Activated effector memory CD4-positive, alpha-beta T cell treated with anti-CD3 and anti-CD28 coated beads, Interleukin-2, amount 50 U/mL, for 16 hours (primary cell): ENCODE measurements at regions not wholly inside any gene's neighbourhood (a gene's known extent, or its start where the extent isn't known, plus 50 kb on each side); places are given as distances from the start of the nearest gene placed in this dataset.
"Not testable (repeated sequence)": the region's sequence is repeated elsewhere in the genome, so short reads cannot be mapped to it uniquely, and the experiment has no call there.

Experiments used
- DNase-seq: peaks from one replicate; pipeline ENCODE4 v3.0.0-alpha.2; 2020

DNA sequence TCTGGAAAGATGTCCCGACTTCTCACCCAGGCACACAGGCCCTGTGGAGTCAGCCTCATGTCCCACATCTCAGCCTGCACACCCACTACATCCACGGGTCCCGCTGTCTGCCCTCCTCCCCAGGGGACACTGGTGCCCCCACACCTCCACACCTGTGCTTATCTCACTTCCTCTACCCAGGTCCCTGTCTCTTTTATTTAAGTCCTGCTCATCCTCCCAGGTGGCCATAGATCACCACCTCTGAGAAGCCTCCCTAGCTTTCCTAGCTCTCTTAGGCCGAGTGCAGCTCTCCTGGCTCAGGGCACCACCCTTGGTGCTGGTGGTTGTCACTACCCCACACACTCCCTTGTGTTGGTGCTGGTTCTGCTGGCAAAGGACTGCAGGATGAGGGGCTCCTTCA is 143.6 kb upstream of the PITX1 start:
- DNase-seq, result no peak

DNA sequence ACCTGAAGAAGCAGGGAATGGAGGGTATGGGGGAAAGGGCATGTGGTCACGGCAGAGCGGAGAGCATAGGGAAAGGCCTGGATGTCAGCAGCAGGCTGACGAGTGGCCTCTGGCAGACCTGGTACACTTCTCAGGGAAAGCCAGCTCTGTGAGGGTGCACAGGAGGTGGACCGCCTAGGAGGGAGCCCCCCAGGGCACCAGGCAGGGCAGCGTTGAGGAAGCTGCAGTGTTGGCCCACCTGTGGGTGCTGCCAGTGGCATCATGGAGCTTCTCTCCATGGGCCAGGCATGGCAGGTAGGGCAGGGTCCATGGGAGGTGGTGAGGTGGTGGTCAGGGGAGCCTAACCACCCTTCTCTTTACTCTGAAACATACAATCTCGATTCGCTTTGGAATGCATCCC is 143.0 kb upstream of the PITX1 start:
- DNase-seq, result no peak

DNA sequence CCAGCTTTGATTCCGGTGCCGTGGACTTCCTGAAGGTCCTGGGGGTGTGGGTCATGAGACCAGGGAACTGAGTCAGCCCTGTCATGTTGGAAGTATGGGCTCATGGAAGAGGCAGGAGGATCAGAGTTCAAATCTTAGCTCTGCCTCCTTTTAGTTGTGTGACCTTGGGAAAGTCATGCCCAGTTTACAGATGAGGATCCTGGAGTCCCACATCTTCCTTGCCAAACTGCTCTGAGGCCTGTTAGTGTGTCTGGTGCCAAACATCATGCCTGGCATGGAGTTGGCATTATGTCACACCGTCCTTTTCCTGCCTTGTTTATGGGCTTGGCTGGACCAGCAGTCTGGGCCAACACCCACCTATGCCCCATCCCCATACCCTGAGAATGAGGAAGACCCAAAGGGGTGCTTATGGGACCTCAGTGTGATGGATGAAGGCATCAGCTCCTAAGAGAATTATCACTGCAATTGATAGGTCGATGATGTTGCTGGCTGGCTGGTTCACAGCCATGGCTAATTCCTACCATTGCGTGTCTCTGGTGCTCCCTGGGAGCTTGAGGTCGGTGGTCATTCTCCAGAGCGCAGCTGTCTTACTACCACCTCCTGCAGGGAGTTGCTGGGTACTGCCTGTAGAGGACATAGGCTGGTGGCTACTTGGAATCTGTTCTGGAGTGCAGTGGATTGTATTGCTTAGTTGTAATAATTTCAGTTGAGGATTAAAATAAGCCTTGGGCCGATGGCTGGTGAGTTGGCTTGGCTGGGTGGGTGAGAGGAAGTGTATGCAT is 140.5 kb upstream of the PITX1 start:
- DNase-seq, result no peak

DNA sequence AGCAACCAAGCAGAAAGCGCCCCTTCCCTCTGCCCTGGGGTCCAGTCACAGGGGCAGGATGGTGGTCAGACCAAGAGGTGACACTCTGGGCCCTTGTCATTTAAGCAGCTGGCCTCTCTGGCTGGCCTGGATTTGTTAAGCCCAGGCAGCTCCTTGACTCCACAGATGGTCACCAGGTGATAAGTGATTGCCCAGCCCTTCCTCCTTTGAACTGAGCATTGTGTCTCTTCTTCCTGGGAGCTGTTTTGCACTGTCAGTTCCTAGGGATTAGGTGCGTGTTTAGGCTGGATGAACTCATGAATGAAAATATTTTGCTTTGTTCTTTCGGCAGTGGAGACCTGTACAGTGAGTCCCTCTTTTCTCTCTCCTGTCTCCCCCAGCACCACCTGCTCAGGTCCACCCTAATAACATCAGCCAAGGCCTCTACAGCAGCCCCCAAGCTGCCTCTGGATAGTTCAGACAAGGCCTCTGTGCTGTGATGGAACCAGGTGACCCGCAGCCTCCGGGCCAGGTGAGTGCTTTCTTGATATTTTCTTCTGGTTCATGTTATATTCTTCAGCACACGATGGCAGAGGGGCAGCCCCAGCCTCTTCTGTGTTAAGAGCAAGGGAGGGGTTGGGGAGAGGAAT is 139.7 kb upstream of the PITX1 start:
- no peak for DNase-seq

DNA sequence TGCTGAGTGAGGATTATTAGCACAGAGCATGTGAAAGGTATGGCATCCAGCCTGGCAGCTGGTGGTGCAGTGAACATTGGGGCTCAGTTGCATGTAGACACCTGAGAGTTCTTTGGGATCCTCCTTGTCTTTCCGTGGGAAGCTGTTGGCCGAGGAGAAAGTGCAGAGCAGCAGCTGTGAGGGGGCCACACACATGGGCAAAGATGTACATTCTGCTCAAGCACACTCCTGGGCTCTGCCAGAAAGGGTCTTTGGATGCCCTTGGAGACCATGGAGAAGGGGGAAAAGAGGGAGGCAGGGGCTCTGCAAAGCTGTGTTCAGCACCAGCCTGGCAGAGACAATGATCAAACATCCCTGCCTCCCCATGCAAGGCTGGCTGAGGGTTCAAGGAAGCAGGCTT is 138.7 kb upstream of the PITX1 start:
- no peak for DNase-seq

DNA sequence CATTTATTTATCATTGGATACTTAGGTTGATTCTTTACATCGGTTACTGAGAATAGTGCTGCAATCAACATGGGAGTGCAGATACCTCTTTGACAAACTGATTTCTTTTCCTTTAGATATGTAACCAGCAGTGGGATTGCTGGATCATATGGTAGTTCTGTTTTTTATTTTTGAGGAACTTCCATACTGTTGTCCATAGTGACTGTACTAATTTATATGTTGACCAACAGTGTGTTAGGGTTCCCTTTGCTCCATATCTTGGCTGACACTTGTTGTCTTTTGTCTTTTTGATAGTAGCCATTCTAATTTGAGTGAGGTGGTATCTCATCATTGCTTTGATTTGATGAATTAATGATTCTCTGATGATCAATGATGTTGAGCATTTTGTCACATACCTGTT is 137.3 kb upstream of the PITX1 start:
- no peak for DNase-seq

DNA sequence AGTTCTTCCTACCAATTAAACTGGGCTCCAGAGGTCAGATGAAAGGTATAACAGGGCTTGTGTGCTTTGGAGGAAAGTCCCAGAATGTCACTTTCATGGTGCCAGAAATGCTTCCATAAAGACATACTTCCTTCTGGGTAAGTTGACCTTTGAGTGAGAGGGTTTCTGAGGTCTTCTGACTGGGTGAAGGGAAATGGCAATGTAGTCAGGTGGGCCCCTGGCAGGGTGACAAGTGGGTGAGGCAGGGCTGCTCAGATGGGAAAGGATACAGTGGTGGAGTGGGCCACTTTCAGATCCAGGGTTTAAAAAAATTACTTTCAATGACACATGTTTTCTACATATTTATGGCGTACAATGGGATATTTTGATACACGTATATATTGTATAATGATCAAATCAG is 136.5 kb upstream of the PITX1 start:
- DNase-seq, result no peak

DNA sequence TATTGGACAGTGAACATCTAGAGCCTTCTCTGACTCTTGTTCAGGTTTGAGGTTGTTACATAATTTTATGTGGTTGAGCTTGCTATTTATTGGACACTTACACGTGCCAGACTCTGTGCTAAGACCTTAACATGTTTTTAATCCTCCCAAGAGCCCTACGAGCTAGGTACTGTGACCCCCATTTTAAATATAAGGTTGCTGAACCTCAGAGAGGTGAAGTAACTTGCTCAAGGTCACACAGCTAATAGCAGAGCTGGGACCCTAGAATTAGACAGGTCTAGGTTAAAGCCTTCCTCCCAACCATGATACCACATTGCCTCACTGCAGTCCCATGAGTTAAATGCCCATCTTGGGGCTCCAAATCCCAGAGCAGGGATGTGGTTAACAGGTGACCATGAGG is 135.7 kb upstream of the PITX1 start:
- no peak for DNase-seq

DNA sequence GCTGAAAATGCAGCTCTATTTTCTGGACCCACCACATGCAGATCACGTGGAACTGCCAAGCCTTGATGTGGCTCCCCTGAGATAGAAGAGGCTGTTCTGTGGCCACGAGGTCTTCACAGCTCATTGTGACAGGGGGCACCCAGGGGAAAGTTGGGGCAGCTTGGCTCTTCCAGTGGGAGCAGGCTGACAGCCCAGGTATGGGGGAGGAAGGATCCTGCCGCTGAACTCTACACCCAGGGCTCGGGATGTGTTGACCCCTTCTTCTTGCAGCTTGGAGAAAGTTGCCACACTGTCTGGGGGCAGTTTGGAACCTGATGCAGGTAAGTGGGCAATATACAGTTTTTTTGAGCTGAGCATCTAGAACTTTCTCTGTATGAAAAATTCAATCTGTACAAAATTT is 133.6 kb upstream of the PITX1 start:
- DNase-seq, result peak; percentile 25

DNA sequence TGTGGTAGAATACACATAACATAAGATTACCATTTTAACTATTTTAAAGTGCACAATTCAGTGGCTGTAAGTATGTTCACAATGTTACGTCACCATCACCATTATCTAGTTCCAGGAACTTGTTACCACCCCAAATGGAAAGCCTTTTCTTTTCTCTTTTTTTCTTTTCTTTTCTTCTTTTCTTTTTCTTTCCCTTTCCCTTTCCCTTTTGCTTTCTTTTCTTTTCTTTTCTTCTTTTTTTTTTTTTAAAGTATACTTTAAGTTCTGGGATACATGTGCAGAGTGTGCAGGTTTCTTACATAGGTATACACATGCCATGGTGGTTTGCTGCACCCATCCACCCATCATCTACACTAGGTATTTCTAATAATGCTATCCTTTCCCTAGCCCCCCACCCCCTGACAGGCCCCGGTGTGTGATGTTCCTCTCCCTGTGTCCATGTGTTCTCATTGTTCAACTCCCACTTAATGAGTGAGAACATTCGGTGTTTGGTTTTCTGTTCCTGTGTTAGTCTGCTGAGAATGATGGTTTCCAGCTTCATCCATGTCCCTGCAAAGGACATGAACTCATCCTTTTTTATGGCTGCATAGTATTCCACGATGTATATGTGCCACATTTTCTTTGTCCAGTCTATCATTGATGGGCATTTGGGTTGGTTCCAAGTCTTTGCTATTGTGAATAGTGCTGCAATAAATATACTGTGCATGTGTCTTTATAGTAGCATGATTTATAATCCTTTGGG is 131.0 kb upstream of the PITX1 start:
- not testable (repeated sequence) for DNase-seq

DNA sequence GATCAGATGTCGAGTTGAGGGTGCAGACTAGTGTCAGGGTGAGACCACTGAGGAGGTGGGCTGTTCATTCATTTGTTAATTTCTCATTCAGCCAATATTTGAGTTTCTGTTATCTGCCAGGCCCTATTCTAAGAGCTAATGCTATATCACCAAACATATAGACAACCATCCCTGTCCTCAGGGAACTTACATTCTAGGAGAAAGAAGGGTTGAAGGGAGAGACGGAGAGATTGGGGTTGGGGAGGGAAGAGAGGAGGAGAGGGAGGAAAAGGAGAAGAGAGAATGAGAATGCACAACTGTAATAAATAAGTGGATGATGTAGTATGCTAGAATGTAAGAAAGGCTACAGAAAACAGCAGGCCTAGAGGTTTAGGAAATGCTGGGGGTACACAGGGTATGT is 129.9 kb upstream of the PITX1 start:
- no peak for DNase-seq

DNA sequence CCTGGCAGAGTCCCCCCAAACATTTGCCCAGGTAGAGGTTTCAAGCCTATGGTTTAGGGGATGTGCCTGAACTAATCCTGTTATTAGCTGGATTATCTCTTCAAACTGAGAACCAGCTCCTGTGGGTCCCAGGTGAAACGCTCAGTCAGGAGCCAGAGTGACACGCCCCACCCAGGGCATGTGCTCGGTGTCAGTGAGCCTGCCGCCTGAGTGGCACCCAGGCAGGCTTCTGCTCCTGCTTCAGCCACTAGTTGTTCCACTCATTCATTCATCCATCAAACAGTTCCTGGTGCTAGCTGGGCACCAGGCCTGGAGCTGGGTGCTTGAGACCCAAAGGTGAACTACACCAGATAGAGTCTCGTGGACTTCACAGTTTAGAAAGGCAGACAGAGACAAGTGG is 129.4 kb upstream of the PITX1 start:
- no peak for DNase-seq

DNA sequence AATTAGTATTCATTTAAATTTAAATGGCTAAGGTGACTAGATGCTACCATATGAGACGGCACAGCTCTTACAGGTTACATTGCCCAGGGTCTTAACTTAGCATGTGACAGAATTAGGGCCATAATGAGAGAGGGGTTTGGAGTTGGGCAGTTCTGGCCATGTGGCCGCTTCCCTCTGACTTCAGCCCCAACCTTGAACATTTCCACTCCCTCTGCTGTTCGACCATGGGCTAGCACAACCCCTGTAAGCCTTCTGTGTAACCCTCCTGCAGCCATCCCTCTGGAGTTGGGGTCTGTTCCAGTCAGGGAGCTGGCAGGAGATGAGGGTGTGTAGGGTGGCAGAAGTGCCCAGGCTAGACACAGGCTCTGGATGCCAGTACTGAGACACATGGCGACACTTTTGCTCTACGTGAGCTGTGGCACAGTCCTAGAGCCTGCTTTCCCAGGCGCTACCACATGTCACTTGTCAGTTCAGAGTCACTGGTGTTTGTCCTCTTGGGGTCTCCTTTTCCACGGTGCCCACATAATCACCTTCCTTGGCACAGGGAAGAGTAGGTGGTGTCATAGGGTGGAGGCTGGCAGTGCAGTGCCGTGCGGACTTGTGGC is 128.7 kb upstream of the PITX1 start:
- no peak for DNase-seq

DNA sequence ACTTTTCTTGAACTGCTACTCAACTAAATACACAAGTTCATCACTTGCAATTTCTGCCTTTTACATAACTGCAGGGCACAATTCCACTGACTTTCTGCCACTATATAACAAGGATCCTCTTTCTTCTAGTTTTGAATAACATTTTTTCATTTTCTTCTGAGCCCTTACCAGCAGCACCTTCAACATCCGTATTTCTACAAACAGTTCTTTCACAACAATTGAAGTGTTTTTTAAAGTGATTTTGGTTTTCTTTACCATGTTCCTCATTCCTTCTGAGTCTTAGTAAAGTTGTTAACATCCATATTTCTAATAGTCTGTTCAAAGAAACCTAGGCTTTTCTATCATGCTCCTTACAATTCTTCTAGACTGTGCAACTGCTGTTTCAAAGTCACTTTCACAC is 127.2 kb upstream of the PITX1 start:
- no peak for DNase-seq

DNA sequence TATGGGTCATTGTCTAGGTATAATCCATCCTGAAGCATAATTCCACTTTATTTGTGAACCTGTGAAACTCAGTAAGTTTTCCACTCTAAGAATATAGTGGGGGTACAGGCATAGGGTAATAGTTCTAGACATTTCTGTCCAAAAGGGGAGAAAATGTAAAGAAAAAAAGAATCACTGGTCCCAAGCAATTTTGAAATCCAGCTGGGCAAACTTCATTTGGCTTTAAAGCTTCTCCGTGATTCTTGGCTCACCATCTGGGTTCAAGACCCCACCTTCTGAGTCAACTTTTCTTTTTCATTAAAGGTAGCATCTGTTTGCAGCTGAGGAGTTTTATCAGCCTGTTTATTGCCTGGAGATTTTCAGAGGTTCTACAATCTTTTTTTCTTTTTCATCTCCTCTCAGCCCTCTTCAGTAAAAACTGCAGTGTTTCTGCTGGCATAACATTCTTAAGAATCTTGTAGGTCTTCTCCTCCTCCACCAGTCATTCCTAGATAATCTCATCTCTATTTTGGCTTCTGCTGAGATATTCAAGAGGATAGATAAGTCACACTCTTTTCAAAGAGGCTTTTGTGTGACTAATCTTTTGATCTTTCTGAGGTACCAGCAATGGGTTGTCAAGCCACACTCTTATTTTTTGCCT is 126.1 kb upstream of the PITX1 start:
- no peak for DNase-seq

DNA sequence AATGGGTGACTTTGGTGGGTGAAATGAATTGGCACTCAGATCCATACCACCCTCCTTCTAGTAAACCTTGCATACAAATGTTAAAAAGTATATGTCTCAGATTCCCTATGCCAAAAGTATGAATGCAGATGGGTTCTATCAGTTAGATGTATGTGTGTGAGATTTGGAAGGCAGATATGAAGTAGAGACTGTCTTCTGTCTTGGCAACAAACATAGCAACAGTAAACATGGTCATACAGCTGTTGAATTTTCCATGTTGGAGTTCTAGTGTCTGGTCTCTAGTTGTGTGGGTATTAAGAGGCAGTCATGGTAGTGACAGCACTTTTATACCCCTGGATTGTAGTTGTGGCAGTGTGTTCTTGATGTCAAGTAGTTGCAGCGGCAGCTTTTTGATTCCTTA is 125.6 kb upstream of the PITX1 start:
- no peak for DNase-seq

DNA sequence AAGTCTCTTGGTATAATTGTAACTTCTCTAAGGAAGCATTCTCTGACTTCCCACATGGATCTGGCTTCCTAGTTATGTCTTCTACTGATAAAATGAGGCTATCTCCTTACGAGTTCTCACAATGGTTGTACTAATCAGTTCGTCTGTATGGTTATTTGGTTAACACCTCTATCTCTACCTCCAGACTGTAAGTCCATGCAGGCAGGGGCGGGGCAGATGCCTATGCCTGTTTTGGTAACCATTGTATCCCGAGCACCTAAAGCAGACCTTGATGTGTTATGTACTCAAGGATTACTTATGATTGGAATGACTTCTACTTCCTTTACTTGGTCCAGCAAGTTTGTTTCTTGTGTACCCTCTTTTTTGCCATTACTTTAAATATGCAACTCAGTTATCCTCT is 125.0 kb upstream of the PITX1 start:
- no peak for DNase-seq

DNA sequence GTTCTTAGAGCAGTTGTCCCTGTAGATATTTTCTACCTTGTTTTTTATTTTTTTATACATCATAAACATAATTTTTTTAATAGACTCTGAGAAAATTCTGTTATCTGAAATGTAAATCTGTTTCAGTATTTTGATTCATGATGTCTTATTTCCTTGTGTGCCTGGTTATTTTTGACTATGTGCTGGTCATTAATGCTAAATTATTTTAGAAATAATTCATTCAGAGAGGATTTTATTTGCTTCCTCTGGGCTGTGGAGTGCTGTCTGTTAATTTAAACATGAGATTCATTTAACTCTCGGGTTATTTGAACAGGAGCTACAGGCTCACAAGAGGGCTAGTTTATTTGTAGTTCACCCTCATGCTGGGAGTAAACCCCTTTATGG is 124.3 kb upstream of the PITX1 start:
- no peak for DNase-seq

DNA sequence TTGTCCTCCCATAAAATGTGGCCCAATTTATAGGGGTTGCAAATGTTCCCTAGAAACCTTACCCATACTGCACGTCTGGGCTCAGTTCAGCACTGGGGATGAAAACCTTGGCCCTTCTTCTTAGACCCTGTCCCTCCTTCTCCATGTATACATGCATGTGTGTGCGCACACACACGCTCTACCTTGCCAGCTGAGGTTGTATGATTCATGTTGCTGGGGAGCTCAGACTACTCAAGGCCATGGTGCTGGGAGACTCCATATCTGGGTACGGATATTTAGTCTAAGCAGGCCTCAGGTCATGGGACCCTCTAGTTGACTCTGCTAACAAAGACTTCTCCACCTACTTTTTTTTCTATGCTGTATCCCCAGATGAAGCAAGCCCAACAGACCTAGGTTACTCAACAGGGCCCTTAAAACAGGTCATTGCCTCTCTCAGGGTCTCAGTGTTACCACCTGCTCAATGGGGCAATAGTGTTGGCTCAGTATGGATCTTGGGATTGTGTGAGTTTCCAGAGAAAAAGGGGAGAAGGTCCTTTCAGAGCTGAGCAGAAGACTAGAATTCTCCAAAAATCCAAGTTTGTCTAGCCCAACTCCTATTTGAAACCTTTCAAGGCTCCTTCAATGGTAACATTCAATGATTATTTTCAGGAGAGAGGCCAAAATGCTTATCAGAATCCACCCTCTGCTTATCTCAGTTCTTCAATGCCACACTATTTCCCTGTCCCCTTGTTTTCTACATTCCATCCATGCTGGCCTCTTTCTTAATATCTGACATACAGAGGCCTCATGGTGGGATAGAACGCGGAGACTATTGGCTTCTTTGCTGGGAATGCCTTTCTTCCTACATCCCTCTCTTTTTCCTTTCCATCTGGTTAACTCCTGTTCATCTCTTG is 123.6 kb upstream of the PITX1 start:
- DNase-seq, result no peak

DNA sequence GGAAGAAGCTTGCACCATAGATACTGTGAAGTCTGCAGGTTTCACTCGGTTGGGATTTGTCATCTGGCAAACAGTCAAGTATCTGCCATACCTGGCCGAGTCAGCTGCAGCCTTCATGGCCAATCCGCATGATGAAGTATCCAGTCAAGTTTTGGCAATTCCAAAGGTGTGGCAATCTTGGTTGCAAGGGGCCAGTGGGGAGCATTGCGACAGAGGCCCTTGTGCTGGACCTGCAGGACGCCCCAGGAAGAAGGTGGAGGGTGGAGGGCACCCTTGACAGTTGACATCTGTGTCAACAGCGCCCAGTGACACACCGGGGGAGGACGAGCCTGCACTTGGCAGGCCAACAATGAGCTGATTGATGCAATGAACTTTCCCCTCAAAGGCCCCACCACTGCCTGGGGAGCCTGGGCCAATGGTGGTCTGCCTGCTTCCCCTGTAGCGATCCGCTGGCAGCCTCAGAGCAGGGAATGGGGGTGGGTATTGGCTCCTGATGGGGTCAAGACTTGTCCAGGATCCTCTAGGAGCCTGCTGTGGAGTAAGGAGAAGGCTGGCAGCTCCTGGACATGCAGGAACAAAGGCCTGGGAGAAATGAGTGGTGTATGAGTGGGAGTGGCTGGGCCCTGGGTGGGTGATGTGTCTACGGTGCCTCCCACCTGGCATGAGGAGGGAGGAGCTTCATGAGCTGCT is 122.8 kb upstream of the PITX1 start:
- peak; percentile 44 for DNase-seq

DNA sequence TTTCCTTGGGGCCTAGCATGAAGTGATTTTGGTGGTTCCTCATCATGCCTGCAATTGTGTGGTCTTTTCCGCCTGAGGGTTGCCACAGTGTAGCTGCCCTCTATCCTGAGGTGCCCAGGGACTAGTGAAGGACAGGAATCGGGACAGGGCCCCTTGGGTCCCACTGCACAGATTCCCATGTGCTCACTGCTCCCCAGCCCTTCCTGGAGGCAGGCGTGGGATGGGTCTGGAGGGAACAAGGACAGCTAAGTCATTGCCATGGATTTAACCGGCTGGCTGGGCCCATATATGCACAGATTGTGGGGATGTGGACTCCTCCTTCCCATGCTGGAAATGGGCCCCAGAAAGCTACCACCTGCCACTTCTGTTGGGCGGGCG is 122.3 kb upstream of the PITX1 start:
- DNase-seq, result peak; percentile 25
